ENCODE measurements at regions not wholly inside any gene's neighbourhood (a gene's known extent, or its start where the extent isn't known, plus 50 kb on each side); places are given as distances from the start of the nearest gene placed in this dataset.
A peak's percentile ranks its signal among the peaks of the same experiment; 100 is the strongest.
"Not testable (repeated sequence)": the region's sequence is repeated elsewhere in the genome, so short reads cannot be mapped to it uniquely, and the experiment has no call there.

DNA sequence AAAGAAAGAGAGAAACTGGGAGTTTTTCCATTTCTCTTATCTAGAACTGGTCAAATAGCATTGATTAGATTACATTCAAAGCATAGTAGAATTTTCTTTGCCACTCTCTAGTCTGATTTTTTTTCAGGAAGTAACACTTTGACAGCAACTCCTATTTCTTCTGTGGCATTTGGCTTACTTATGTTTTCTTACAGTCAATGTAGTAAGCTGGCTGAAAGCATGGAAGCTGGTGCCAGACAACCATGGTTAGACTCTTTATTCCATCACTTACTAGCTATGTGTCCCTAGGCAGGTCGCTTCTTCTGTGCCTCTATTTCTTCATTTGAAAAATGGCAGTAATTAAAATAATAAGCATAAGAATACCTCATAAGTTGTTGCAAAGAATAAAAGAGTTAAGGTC, 54.2 kb upstream of the OPRM1 start:
- no peaks in the 10 kb centered on the region for H3K27me3 Mint-ChIP-seq
- no peak overlapping the region for H3K4me3 Mint-ChIP-seq
- H3K27ac Mint-ChIP-seq = no peak overlapping the region
- H3K9me3 Mint-ChIP-seq = no peaks in the 10 kb centered on the region
- no peaks in the 10 kb centered on the region for H3K4me1 Mint-ChIP-seq
- no peaks in the 10 kb centered on the region for H3K36me3 Mint-ChIP-seq

DNA sequence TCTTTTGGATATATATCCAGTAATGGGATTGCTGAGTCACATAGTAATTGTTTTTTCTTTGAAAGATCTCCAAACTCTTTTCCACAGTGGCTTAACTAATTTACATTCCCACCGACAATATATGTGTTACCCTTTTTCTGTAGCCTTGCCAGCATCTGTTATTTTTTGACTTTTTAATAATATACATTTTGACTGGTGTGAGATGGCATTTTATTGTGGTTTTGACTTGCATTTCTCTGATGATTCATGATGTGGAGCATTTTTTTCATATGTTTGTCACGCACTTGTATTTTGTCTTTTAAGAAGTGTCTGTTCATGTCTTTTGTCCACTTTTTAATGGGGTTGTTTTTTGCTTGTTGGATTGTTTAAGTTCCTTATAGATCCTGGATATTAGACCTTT, 58.9 kb upstream of the OPRM1 start:
- Mint-ChIP-seq H3K9me3 (peaks cover 0 to 7% (median 2%) of the 10 kb centered on the region in 3 donors), H3K27me3 (no peaks in the 10 kb centered on the region), H3K4me3 (no peak overlapping the region)

GRCh38 chr6:153978911-153979548, 60.0 kb upstream of the OPRM1 start:
- not testable (repeated sequence) for H3K36me3 Mint-ChIP-seq, H3K27ac Mint-ChIP-seq, H3K9me3 Mint-ChIP-seq, H3K4me3 Mint-ChIP-seq, H3K4me1 Mint-ChIP-seq, H3K27me3 Mint-ChIP-seq

More for the DNA sequence above, 58.9 kb upstream of the OPRM1 start:
- Mint-ChIP-seq H3K4me1 (no peaks in the 10 kb centered on the region), H3K36me3 (peaks cover 2% of the 10 kb centered on the region), H3K27ac (no peak overlapping the region)

DNA sequence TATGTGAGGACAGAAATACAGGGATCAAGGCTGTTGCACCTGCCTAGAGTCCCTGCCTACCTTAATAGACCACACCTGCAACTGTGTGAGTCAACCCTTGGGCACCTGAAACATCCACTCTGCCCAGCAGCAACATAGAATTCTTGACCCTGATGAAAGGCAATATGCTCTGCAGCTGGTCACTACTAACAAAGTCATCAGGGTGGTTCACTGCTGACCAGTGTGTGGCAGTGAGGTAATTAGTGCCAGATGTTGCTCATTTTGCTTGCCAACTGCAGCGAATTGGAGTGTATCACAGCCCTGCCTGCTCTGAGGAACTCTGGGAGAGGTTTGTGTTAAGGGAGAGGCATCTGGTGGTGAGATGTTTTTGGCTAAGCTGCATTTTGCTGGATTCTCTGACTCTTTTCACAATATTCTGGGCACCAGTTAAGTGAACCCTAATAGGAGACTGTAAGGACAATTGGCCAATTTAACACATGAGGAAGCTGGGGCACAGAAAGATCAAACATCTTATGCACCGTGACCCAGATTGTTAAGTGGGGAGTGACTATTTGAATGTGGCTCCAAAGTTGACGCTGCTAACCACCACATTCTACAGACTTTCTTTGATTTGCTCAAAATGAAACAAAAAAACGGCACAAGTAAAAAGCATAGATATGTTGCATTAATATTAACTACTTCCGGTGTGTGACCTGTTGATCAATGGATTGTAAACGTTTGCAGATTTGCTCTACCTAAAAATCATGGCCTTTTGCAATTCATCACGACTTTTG, 61.9 kb upstream of the OPRM1 start:
- Mint-ChIP-seq H3K36me3 (peaks cover 2% of the 10 kb centered on the region), H3K27ac (no peak overlapping the region), H3K9me3 (peaks cover 0 to 7% (median 2%) of the 10 kb centered on the region in 3 donors), H3K4me3 (no peak overlapping the region), H3K4me1 (no peaks in the 10 kb centered on the region), H3K27me3 (no peaks in the 10 kb centered on the region)

DNA sequence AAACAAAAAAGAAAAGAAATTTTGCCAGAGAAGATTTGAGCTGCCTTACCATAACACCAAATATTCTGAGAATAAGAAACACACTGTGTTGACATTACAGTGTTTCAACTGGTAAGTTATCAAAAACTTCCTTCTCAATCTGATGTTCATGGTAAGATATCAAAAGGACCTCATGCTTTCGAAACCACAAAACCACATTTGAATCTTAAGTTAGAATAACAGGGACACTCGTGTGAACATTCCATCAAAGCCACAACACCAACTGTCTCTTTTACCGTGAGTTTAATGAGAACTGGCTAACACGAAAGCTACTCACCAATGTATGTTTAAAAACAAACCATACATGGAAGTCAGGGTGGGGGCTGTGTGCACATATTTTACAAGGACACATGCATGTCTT, 73.0 kb upstream of the OPRM1 start:
- no peaks in the 10 kb centered on the region for H3K36me3 Mint-ChIP-seq
- peaks cover 0 to 9% (median 0%) of the 10 kb centered on the region in 3 donors for H3K4me1 Mint-ChIP-seq
- no peak overlapping the region for H3K4me3 Mint-ChIP-seq
- H3K27me3 Mint-ChIP-seq = no peaks in the 10 kb centered on the region
- H3K9me3 Mint-ChIP-seq = no peaks in the 10 kb centered on the region
- H3K27ac Mint-ChIP-seq = no peak overlapping the region

- no peaks in the 10 kb centered on the region for H3K9me3 Mint-ChIP-seq
- peak overlapping the region in 1 of 4 donors; percentile 23 for H3K4me3 Mint-ChIP-seq
- no peaks in the 10 kb centered on the region for H3K27me3 Mint-ChIP-seq
- peaks cover 0 to 17% (median 0%) of the 10 kb centered on the region in 3 donors for H3K4me1 Mint-ChIP-seq
- no peak overlapping the region for H3K27ac Mint-ChIP-seq
- H3K36me3 Mint-ChIP-seq = no peaks in the 10 kb centered on the region
Observed at GRCh38 chr6:153963352-153963751, 75.7 kb upstream of the OPRM1 start.

GRCh38 chr6:153962555-153962954, 76.5 kb upstream of the OPRM1 start:
- Mint-ChIP-seq H3K36me3 (no peaks in the 10 kb centered on the region), H3K27me3 (no peaks in the 10 kb centered on the region), H3K4me3 (no peak overlapping the region), H3K27ac (no peak overlapping the region), H3K9me3 (no peaks in the 10 kb centered on the region), H3K4me1 (peaks cover 0 to 24% (median 2%) of the 10 kb centered on the region in 3 donors)

DNA sequence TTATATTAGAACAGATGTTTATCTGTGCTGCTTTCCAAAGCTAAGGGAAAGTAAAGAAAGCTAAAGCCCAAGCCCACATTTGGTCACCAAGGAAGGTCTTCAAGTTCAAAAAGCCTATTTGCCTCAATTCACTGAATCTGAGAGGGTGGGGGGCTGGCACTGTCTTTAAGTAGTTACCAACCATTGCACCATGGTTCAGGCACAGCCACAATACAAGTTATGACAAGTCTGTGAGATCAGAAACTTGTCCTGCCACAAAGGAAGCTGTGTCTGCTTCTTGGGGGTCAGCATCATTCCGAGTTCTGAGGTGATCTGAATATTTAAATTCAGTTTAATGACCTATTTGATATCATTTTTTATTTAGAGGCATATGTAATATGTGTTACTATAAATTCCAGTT, 78.3 kb upstream of the OPRM1 start:
- H3K4me1 Mint-ChIP-seq = peaks cover 2 to 34% (median 2%) of the 10 kb centered on the region in 3 donors
- H3K9me3 Mint-ChIP-seq = no peaks in the 10 kb centered on the region
- no peak overlapping the region for H3K4me3 Mint-ChIP-seq
- no peaks in the 10 kb centered on the region for H3K27me3 Mint-ChIP-seq
- H3K27ac Mint-ChIP-seq = no peak overlapping the region
- no peaks in the 10 kb centered on the region for H3K36me3 Mint-ChIP-seq

- H3K4me3 Mint-ChIP-seq = no peak overlapping the region
- H3K27me3 Mint-ChIP-seq = no peaks in the 10 kb centered on the region
- no peak overlapping the region for H3K27ac Mint-ChIP-seq
- no peaks in the 10 kb centered on the region for H3K9me3 Mint-ChIP-seq
- peaks cover 2 to 39% (median 2%) of the 10 kb centered on the region in 3 donors for H3K4me1 Mint-ChIP-seq
- H3K36me3 Mint-ChIP-seq = no peaks in the 10 kb centered on the region
Observed at GRCh38 chr6:153960281-153960680, 78.8 kb upstream of the OPRM1 start.

DNA sequence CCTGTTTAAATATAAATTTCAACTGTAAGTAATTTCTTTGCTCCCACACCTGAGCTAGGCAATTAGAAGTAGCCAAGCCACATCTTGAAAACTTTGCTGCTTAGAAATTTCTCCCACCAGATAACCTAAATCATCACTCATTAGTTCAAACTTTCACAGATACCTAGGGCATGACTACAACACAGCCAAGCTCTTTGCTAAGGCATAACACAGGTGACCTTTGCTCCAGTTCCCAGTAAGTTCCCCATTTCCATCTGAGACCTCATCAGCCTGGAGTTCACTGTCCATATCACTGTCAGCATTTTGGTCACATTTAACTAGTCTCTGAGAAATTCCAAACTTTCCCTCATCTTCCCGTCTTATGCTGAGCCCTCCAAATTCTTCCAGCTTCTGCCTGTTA, 79.8 kb upstream of the OPRM1 start:
- no peaks in the 10 kb centered on the region for H3K27me3 Mint-ChIP-seq
- H3K9me3 Mint-ChIP-seq = no peaks in the 10 kb centered on the region
- H3K4me1 Mint-ChIP-seq = peaks cover 2 to 39% (median 2%) of the 10 kb centered on the region in 3 donors
- H3K4me3 Mint-ChIP-seq = no peak overlapping the region
- H3K36me3 Mint-ChIP-seq = no peaks in the 10 kb centered on the region
- no peak overlapping the region for H3K27ac Mint-ChIP-seq

GRCh38 chr6:153958860-153959259, 80.2 kb upstream of the OPRM1 start:
- H3K27ac Mint-ChIP-seq = no peak overlapping the region

DNA sequence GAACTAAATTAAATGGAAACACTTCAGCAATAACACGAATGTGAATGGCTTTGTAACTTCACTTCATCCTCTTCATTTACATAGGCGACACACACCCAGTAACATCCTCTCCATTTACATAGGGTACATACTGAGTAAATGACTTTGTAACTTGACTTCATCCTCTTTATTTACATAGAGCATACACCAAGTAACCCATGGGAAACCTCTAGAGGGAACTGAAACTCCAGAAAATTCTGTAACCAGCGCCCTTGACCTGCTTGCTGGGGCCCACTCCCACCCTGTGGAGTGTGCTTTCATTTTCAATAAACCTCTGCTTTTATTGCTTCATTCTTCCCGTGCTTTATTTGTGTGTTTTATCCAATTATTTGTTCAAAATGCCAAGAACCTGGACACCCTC, 81.6 kb upstream of the OPRM1 start:
- Mint-ChIP-seq H3K4me1 (peaks cover 2 to 33% (median 2%) of the 10 kb centered on the region in 3 donors), H3K4me3 (peak overlapping the region in 2 of 4 donors; percentile 0 to 60), H3K27me3 (no peaks in the 10 kb centered on the region), H3K36me3 (no peaks in the 10 kb centered on the region), H3K9me3 (peaks cover 0 to 7% (median 0%) of the 10 kb centered on the region in 3 donors), H3K27ac (peak overlapping the region in 1 of 3 donors; percentile 8)

More at GRCh38 chr6:153958860-153959259, 80.2 kb upstream of the OPRM1 start:
- peaks cover 2 to 39% (median 2%) of the 10 kb centered on the region in 3 donors for H3K4me1 Mint-ChIP-seq
- H3K9me3 Mint-ChIP-seq = peaks cover 0 to under 1% (median 0%) of the 10 kb centered on the region in 3 donors
- no peaks in the 10 kb centered on the region for H3K27me3 Mint-ChIP-seq
- H3K36me3 Mint-ChIP-seq = no peaks in the 10 kb centered on the region
- H3K4me3 Mint-ChIP-seq = no peak overlapping the region

DNA sequence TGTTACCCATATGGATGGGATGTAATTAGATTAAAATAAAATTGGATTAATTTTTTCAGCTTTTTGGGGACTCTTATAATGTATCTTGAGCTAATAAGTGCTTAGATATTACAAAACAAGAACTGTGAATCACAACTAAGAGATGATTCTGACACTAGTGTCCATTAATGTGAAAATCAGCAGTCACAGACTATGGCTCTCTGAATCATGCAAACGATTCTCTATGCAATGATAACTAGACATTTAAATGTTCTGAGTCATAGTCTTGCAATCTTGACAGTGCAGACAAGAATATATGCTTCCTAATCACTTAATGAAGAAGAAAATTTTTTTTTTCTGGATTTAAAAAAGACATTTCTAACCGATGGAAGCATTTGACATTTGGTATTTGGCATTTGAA, 82.2 kb upstream of the OPRM1 start:
- Mint-ChIP-seq H3K36me3 (no peaks in the 10 kb centered on the region), H3K4me3 (no peak overlapping the region), H3K27me3 (no peaks in the 10 kb centered on the region), H3K4me1 (peaks cover 2 to 33% (median 2%) of the 10 kb centered on the region in 3 donors), H3K27ac (no peak overlapping the region), H3K9me3 (peaks cover 0 to 7% (median 0%) of the 10 kb centered on the region in 3 donors)

GRCh38 chr6:153949616-153950015, 89.4 kb upstream of the OPRM1 start:
- no peaks in the 10 kb centered on the region for H3K27me3 Mint-ChIP-seq
- no peak overlapping the region for H3K27ac Mint-ChIP-seq
- peaks cover 0 to 7% (median 0%) of the 10 kb centered on the region in 3 donors for H3K9me3 Mint-ChIP-seq
- no peaks in the 10 kb centered on the region for H3K36me3 Mint-ChIP-seq
- peaks cover 0 to 4% (median 0%) of the 10 kb centered on the region in 3 donors for H3K4me1 Mint-ChIP-seq
- no peak overlapping the region for H3K4me3 Mint-ChIP-seq

DNA sequence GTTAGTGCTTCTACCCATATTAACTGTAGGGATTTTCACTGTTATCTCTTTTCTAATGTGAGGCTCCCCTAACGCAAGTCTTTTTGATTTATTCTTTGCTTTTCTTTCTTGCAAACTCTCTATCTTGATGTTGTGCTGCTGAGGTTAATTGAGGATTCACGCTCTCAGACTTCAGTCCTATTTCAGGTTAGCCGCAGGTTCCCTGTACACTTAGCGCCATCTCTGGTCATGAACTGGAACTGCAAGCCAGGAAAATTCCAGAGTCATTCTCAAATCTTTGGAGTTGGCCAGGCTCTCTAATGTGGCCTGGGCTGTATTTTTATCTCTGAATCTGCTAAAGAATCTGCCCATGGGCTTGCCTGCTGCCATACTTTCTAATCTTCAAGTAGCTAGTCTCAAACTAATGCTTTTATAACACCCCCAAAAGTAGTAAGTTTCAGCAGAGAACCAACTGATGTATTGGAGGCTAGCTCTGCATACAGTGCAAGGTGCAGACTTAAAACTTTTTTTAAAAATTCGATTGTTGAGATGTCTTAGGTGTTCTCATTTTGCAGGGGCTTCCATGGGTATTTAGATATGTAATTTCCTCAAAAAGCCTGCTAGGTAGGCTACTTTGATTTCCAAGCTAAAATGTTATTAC, 91.1 kb upstream of the OPRM1 start:
- no peaks in the 10 kb centered on the region for H3K9me3 Mint-ChIP-seq
- no peaks in the 10 kb centered on the region for H3K4me1 Mint-ChIP-seq
- H3K36me3 Mint-ChIP-seq = no peaks in the 10 kb centered on the region
- no peaks in the 10 kb centered on the region for H3K27me3 Mint-ChIP-seq
- H3K27ac Mint-ChIP-seq = no peak overlapping the region
- H3K4me3 Mint-ChIP-seq = no peak overlapping the region
